ENCODE measurements at regions not wholly inside any gene's neighbourhood (a gene's known extent, or its start where the extent isn't known, plus 50 kb on each side); places are given as distances from the start of the nearest gene placed in this dataset.
A peak's percentile ranks its signal among the peaks of the same experiment; 100 is the strongest.

- no peak for DNase-seq
Observed at GRCh38 chr14:54094765-54095164, 138.1 kb upstream of the BMP4 start.

GRCh38 chr14:54098536-54098935, 141.9 kb upstream of the BMP4 start:
- DNase-seq: no peak

- DNase-seq: no peak
Observed at GRCh38 chr14:54102051-54102456, 145.4 kb upstream of the BMP4 start.

- no peak for DNase-seq
Observed at GRCh38 chr14:54102530-54102929, 145.9 kb upstream of the BMP4 start.

- DNase-seq: no peak
Observed at GRCh38 chr14:54104601-54105145, 148.0 kb upstream of the BMP4 start.

GRCh38 chr14:54105406-54105805, 148.8 kb upstream of the BMP4 start:
- DNase-seq: no peak

GRCh38 chr14:54105898-54106297, 149.3 kb upstream of the BMP4 start:
- DNase-seq: no peak

- DNase-seq: no peak
Observed at GRCh38 chr14:54106661-54107377, 150.2 kb upstream of the BMP4 start.

GRCh38 chr14:54108481-54109471, 152.2 kb upstream of the BMP4 start:
- no peak for DNase-seq

- DNase-seq: no peak
Observed at GRCh38 chr14:54109521-54110120, 153.0 kb upstream of the BMP4 start.

- no peak for DNase-seq
Observed at GRCh38 chr14:54114941-54115340, 158.3 kb upstream of the BMP4 start.

GRCh38 chr14:54116198-54116885, 159.7 kb upstream of the BMP4 start:
- no peak for DNase-seq

- no peak for DNase-seq
Observed at GRCh38 chr14:54116972-54117371, 160.3 kb upstream of the BMP4 start.

GRCh38 chr14:54117396-54117795, 160.8 kb upstream of the BMP4 start:
- DNase-seq: peak; percentile 56

GRCh38 chr14:54117924-54118323, 161.3 kb upstream of the BMP4 start:
- DNase-seq: no peak

GRCh38 chr14:54120260-54120659, 163.6 kb upstream of the BMP4 start:
- no peak for DNase-seq

- no peak for DNase-seq
Observed at GRCh38 chr14:54121466-54122027, 164.9 kb upstream of the BMP4 start.

GRCh38 chr14:54123841-54124240, 167.2 kb upstream of the BMP4 start:
- DNase-seq: no peak

- DNase-seq: no peak
Observed at GRCh38 chr14:54125109-54125508, 168.5 kb upstream of the BMP4 start.

GRCh38 chr14:54126947-54127346, 170.3 kb upstream of the BMP4 start:
- no peak for DNase-seq

GRCh38 chr14:54127526-54127925, 170.9 kb upstream of the BMP4 start:
- no peak for DNase-seq

All from midbrain (tissue), 1 donor.